ENCODE measurements at regions not wholly inside any gene's neighbourhood (a gene's known extent, or its start where the extent isn't known, plus 50 kb on each side); places are given as distances from the start of the nearest gene placed in this dataset.

GRCh38 chr5:3221432-3221831 is 374.2 kb upstream of the IRX1 start:
- DNase-seq: no peak
- H3K27me3 ChIP-seq: no peaks in the 10 kb centered on the region
- no peak for TF ChIP-seq CTCF (IDR thresholded peaks at IDR 0.05)
- TF ChIP-seq POLR2A (IDR thresholded peaks at IDR 0.05): no peak
- no peak overlapping the region for H3K4me3 ChIP-seq
- intact Hi-C loops (cut with DNase I; ENCODE audit: low total_unique reads): no loop called here
- H3K4me1 ChIP-seq: no peaks in the 10 kb centered on the region
- no peak overlapping the region for H3K27ac ChIP-seq
- no peaks in the 10 kb centered on the region for H3K36me3 ChIP-seq
- H3K9me3 ChIP-seq: no peaks in the 10 kb centered on the region

GRCh38 chr5:3220638-3221288 is 374.9 kb upstream of the IRX1 start:
- H3K4me3 ChIP-seq: no peak overlapping the region
- no peaks in the 10 kb centered on the region for H3K9me3 ChIP-seq
- intact Hi-C loops (cut with DNase I; ENCODE audit: low total_unique reads): no loop called here
- no peak for TF ChIP-seq CTCF (IDR thresholded peaks at IDR 0.05)
- no peak for TF ChIP-seq POLR2A (IDR thresholded peaks at IDR 0.05)
- no peaks in the 10 kb centered on the region for H3K27me3 ChIP-seq
- H3K27ac ChIP-seq: no peak overlapping the region
- no peaks in the 10 kb centered on the region for H3K36me3 ChIP-seq
- DNase-seq: no peak
- H3K4me1 ChIP-seq: no peaks in the 10 kb centered on the region

GRCh38 chr5:3220201-3220600 is 375.4 kb upstream of the IRX1 start:
- Histone ChIP-seq H3K4me1 (no peaks in the 10 kb centered on the region), H3K27me3 (no peaks in the 10 kb centered on the region), H3K9me3 (no peaks in the 10 kb centered on the region), H3K27ac (no peak overlapping the region), H3K36me3 (no peaks in the 10 kb centered on the region), H3K4me3 (no peak overlapping the region)
- TF ChIP-seq POLR2A (IDR thresholded peaks at IDR 0.05): no peak
- TF ChIP-seq CTCF (IDR thresholded peaks at IDR 0.05): no peak
- DNase-seq: no peak
- intact Hi-C loops (cut with DNase I; ENCODE audit: low total_unique reads): no loop called here

GRCh38 chr5:3218916-3219650 is 376.5 kb upstream of the IRX1 start:
- intact Hi-C loops (cut with DNase I; ENCODE audit: low total_unique reads): no loop called here
- no peak overlapping the region for H3K4me3 ChIP-seq
- no peaks in the 10 kb centered on the region for H3K4me1 ChIP-seq
- no peaks in the 10 kb centered on the region for H3K9me3 ChIP-seq
- no peak overlapping the region for H3K27ac ChIP-seq
- TF ChIP-seq CTCF (IDR thresholded peaks at IDR 0.05) (no peak), POLR2A (IDR thresholded peaks at IDR 0.05) (no peak)
- DNase-seq: no peak
- no peaks in the 10 kb centered on the region for H3K27me3 ChIP-seq
- no peaks in the 10 kb centered on the region for H3K36me3 ChIP-seq

- no peak for DNase-seq
- Histone ChIP-seq H3K4me3 (no peak overlapping the region), H3K4me1 (no peaks in the 10 kb centered on the region), H3K27me3 (no peaks in the 10 kb centered on the region), H3K9me3 (no peaks in the 10 kb centered on the region), H3K36me3 (no peaks in the 10 kb centered on the region), H3K27ac (no peak overlapping the region)
- TF ChIP-seq CTCF (IDR thresholded peaks at IDR 0.05): no peak
- no peak for TF ChIP-seq POLR2A (IDR thresholded peaks at IDR 0.05)
- intact Hi-C loops (cut with DNase I; ENCODE audit: low total_unique reads): no loop called here
Observed at GRCh38 chr5:3217771-3218495, 377.7 kb upstream of the IRX1 start.
